H1 (cell line): ENCODE measurements at regions not wholly inside any gene's neighbourhood (a gene's known extent, or its start where the extent isn't known, plus 50 kb on each side); places are given as distances from the start of the nearest gene placed in this dataset.

Source experiments
- BACH1 ChIP-seq: IDR thresholded peaks from 2 replicates; pipeline ENCODE4 v1.6.1; 2012; ENCODE audit warnings: low read length, improper control_type of control experiment
- CTCF ChIP-seq, 3 experiments: IDR thresholded peaks; 1 replicate in 2 of 3; 2 replicates in 1 of 3; pipeline versions ENCODE4 v1.5.1 to v1.6.1; 2011; ENCODE audit warnings: low read length in 3 of 3, mild to moderate bottlenecking in 3 of 3, inconsistent platforms in 2 of 3, low read depth in 1 of 3, moderate library complexity in 1 of 3; ENCODE audit not compliant: insufficient read depth in 1 of 3; ENCODE audit errors: control extremely low read depth in 1 of 3
- KDM5A ChIP-seq: fragments of 200-600 bp; IDR thresholded peaks from 2 replicates; pipeline ENCODE4 v1.7.1; 2012; ENCODE audit warnings: mild to moderate bottlenecking, low read length, inconsistent platforms, mixed read lengths
- SP4 ChIP-seq: IDR thresholded peaks from 2 replicates; pipeline ENCODE4 v1.6.1; 2012; ENCODE audit warnings: low read length, inconsistent platforms
- TF ChIP-seq, protein P1 (sequence below): fragments of 300-600 bp; sonication (generic); IDR thresholded peaks from 2 replicates; pipeline ENCODE4 v1.7.1; 2012; ENCODE audit warnings: low read length, moderate library complexity, mild to moderate bottlenecking, inconsistent platforms; ENCODE audit not compliant: insufficient replicate concordance

DNA sequence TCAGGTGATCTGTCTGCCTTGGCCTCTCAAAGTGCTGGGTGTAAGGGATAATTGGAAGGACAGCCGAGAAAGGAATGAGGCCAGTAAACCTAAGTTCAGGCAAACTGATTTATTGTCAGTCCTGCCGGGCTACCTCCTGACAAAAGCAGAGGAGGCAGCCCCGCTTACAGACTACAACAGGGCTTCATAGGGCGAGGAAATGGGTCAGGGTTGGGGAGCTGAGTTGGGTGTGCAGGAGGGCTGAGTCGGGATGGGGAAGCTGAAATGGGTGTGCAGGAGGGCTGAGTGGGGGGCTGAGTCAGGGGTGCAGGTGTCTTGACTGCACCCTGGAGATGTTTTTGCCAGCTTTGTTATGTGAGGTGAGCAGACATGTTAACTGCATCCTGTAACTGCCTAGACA, 210.2 kb downstream of the SLITRK6 start (continued):
- TF ChIP-seq, protein P1, sequence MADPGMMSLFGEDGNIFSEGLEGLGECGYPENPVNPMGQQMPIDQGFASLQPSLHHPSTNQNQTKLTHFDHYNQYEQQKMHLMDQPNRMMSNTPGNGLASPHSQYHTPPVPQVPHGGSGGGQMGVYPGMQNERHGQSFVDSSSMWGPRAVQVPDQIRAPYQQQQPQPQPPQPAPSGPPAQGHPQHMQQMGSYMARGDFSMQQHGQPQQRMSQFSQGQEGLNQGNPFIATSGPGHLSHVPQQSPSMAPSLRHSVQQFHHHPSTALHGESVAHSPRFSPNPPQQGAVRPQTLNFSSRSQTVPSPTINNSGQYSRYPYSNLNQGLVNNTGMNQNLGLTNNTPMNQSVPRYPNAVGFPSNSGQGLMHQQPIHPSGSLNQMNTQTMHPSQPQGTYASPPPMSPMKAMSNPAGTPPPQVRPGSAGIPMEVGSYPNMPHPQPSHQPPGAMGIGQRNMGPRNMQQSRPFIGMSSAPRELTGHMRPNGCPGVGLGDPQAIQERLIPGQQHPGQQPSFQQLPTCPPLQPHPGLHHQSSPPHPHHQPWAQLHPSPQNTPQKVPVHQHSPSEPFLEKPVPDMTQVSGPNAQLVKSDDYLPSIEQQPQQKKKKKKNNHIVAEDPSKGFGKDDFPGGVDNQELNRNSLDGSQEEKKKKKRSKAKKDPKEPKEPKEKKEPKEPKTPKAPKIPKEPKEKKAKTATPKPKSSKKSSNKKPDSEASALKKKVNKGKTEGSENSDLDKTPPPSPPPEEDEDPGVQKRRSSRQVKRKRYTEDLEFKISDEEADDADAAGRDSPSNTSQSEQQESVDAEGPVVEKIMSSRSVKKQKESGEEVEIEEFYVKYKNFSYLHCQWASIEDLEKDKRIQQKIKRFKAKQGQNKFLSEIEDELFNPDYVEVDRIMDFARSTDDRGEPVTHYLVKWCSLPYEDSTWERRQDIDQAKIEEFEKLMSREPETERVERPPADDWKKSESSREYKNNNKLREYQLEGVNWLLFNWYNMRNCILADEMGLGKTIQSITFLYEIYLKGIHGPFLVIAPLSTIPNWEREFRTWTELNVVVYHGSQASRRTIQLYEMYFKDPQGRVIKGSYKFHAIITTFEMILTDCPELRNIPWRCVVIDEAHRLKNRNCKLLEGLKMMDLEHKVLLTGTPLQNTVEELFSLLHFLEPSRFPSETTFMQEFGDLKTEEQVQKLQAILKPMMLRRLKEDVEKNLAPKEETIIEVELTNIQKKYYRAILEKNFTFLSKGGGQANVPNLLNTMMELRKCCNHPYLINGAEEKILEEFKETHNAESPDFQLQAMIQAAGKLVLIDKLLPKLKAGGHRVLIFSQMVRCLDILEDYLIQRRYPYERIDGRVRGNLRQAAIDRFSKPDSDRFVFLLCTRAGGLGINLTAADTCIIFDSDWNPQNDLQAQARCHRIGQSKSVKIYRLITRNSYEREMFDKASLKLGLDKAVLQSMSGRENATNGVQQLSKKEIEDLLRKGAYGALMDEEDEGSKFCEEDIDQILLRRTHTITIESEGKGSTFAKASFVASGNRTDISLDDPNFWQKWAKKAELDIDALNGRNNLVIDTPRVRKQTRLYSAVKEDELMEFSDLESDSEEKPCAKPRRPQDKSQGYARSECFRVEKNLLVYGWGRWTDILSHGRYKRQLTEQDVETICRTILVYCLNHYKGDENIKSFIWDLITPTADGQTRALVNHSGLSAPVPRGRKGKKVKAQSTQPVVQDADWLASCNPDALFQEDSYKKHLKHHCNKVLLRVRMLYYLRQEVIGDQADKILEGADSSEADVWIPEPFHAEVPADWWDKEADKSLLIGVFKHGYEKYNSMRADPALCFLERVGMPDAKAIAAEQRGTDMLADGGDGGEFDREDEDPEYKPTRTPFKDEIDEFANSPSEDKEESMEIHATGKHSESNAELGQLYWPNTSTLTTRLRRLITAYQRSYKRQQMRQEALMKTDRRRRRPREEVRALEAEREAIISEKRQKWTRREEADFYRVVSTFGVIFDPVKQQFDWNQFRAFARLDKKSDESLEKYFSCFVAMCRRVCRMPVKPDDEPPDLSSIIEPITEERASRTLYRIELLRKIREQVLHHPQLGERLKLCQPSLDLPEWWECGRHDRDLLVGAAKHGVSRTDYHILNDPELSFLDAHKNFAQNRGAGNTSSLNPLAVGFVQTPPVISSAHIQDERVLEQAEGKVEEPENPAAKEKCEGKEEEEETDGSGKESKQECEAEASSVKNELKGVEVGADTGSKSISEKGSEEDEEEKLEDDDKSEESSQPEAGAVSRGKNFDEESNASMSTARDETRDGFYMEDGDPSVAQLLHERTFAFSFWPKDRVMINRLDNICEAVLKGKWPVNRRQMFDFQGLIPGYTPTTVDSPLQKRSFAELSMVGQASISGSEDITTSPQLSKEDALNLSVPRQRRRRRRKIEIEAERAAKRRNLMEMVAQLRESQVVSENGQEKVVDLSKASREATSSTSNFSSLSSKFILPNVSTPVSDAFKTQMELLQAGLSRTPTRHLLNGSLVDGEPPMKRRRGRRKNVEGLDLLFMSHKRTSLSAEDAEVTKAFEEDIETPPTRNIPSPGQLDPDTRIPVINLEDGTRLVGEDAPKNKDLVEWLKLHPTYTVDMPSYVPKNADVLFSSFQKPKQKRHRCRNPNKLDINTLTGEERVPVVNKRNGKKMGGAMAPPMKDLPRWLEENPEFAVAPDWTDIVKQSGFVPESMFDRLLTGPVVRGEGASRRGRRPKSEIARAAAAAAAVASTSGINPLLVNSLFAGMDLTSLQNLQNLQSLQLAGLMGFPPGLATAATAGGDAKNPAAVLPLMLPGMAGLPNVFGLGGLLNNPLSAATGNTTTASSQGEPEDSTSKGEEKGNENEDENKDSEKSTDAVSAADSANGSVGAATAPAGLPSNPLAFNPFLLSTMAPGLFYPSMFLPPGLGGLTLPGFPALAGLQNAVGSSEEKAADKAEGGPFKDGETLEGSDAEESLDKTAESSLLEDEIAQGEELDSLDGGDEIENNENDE: no peak
- TF ChIP-seq BACH1 (no peak), SP4 (no peak), CTCF (IDR thresholded peaks at IDR 0.05; ENCODE audit: control extremely low read depth in 1 of 3, insufficient read depth in 1 of 3, low read depth in 1 of 3, low read length in 3 of 3) (no peak), KDM5A (no peak)
